ENCODE measurements at regions not wholly inside any gene's neighbourhood (a gene's known extent, or its start where the extent isn't known, plus 50 kb on each side); places are given as distances from the start of the nearest gene placed in this dataset.

DNA sequence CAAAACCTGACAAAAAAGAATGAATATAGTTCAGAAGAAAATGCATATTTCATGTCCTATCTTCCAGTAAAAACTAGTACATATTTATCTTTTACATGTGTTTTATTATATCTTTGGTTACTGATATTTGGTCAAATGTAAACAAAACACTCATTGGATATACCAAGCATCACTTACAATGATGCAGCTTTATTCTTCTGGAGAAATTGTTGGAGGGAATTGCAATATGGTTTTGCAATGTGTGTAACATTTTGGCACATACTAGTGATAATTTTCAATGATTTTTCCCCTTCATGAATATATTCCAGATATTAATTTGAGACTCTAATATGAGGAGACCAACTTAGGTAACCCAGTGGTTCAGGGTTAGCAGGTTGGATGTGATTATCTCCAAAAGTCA lies 146.1 kb downstream of the ZC3H11B start:
- DNase-seq, result no peak

DNA sequence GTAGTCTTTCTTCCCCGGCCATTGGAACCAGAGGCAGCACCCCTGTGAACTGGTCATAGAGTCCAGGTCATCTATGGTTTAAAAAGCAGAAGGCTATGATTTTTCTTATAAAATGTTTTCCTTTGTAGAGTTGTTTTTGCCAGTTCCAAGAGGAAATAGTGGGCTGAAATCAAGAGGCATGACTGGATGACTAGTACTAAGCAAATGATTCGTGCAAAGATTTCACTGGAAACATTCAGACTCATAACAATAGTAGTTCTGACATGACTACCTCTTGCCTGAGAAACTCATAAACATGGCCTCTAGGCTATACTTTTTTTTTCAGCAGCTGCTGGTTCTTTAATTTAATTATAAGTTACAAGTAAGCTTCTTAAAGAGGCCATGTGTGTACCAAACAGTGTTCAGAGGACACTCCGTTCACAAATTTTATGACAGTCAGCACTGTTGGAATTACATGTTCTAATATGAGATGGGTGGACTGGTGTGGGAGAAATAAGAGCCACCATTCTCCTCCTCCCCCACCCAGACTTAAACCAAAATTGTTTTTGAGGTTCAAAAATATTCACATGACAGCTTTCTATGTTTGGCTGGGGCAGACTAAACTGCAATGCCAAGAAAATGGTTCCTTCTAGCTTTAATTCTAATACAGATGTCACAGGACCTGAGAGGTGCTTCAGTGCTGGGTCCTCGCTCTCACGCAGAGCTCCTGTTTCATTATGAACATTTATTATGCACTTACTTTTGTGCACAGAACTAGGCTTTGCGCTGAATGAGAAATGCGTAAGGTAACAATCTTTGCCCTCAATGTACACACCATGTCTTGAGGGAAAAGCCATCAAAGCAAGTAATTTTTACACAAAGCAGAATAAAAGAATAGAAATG lies 147.5 kb downstream of the ZC3H11B start:
- DNase-seq, result no peak

DNA sequence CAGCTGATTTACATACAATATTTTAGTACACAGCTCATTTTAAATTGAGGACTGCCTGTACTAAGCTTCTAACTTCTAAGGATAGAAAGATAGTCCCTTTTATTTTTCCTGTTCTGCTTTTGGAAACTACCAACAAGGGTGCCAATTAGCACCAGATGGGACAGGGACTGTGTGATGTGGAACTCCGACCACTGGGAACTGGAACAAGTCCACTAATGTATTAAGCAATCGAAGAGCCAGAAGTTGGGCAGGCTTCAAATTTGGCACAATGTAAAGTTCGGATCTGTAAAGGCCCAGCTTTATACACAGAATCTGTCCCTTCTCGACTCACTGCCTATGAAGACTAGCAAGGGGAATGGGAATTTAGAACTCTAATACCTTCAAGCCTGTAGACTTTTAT lies 149.3 kb downstream of the ZC3H11B start:
- DNase-seq, result no peak

- DNase-seq, result no peak
Observed at GRCh38 chr1:219461981-219462400, 150.9 kb downstream of the ZC3H11B start.

DNA sequence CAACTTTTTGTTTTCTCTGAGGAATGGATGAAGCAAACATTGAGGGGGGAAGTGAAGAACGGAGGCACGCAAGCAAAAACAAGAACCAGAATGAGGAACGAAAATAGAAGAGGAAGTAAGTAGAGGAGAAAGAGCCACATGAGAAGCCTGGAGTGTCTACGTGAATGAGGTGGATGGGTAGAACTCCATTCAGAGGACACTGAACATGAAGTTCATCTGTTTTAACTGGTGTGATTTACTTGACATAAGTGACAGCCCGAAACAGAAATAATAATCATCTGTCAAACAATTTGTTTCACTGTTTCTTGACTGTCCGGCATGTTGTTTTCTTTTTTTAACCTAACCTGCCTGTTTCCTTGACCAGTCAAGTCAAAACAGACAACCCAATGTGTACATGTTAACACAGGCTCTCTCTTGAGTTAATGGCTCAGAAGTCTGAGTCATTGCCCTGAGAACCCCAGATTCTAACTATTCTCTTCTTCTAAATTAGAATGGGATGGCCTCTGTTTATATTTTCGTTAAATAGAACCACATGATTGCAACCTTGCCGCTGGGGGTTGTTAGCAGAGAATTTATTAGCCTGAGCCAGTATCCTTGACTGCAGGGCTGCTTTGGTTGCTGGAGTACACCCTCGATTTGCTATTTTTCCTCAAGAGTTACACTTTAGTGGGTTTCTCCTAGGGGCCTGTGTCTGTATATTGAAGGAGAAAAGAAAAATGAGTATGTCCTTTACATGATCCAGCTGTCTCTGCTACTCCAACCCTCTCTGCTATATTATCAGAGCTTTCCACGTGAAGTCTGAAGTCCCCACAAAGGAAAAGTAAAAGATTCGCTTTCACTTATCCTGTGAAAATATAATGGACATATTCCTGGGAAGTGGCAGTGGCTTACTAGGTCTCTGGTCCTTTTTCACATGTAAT lies 151.7 kb downstream of the ZC3H11B start:
- DNase-seq, result no peak

DNA sequence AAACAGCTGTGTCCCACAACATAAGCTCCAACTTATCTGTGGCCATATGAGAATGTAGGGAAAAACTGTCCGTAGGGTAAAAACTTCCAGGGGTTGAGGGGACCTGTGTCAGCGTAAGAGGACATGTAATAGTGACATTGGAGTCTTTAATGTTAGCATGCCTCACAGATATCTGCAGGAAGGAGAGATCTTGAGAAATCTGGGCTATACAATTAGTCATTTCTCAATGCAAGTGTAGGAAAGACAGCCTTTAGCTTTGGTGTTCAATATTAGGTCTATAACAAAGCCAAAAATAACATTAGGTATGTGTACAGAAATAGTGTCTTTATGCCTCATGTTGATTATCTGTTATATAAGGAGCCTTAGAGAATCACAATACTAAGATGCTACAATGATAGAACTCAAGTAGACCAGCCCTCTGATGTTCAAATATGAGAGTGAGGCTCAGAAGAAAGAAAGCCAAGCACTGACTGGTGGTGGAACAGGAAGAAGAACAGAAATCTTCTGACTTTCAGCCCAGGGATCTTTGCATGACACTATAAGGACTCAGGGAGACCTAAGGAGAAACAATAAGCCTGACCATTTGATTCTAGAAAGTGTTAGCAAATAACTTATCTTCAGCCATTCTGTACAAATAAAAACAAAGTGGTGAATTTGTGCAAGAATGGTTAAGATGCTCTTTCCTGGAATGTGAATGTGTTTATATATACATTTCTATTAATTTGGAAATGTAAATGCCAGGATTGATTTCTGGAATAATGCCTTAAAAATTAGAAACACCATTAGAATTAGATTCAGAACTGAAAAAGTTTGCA lies 152.6 kb downstream of the ZC3H11B start:
- no peak for DNase-seq

- DNase-seq, result no peak
Observed at GRCh38 chr1:219459351-219460080, 153.4 kb downstream of the ZC3H11B start.

DNA sequence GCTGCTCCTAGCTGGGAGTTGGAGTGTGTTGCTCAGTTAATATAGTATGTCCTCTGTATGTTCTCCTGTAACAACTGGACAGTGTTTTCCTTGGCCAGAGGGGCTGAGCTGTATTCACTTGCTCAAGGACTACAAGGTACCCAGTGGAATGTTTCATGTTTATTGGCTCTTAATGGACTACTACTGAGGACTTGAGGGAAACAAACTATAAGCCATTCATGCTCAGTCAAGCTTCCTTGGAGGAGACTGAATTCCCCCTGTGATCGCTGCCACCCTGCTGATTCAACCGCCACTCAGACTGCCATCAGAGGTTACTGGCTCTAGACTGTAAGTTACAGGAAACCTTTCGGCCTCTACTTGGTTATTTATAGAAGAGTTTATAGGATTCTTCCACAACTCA lies 166.6 kb downstream of the ZC3H11B start:
- no peak for DNase-seq

DNA sequence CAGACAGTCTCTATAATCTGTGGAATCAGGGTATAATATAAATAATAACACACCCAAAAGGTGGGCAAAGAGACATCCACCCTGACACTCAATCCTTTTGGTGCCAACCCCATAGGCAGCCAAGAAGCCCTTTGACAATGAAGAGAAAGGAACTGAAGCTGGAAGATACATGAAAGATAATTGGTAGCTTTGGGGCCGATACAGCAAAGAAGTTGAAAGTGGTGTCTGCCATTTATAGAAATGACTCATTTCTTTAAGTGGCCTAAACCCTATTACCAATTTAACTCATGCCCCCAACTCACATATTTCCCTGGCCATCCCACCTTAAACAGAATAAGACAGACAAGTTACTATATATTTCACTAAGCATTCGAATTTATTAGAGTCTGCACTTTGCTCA lies 167.0 kb downstream of the ZC3H11B start:
- DNase-seq, result no peak

GRCh38 chr1:219444474-219444873 lies 168.4 kb downstream of the ZC3H11B start:
- DNase-seq, result no peak

DNA sequence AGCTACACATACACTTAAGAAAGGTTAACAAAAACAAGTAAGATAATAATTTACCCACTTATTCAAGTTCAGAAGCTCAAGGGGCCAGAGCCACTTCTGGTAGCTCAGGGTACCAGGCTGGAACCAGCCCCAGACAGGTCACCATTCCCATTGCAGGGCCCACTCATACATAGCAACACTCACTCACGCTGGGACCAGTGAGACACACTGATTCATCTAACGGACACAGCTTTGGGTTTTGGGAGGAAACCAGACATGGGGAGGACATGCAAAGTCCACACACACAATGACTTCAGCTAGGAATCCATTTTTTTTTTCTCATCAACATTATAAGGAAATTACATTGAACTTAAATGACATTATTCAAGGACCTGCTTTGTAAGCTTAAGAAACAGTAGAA lies 169.1 kb downstream of the ZC3H11B start:
- DNase-seq, result no peak

- DNase-seq, result no peak
Observed at GRCh38 chr1:219442611-219443061, 170.3 kb downstream of the ZC3H11B start.

DNA sequence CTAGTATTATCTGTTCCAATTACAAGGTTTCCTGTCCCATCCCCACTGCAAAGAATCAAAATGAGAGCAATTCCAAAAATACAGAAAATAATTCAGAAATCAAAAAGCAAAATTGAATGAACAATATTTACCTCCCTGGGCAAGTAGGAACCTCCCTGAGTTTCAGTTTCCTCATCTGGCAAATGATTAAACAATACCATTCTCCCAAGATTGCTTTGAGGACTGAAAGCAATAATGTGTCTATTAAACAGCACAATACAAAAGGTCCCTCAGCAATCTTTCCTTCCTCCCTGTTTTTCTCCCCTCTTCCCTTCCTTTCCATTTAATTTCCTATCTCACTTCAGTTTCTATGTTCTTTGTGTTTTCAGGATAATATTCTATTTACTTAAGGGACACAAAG lies 171.0 kb downstream of the ZC3H11B start:
- DNase-seq, result no peak

DNA sequence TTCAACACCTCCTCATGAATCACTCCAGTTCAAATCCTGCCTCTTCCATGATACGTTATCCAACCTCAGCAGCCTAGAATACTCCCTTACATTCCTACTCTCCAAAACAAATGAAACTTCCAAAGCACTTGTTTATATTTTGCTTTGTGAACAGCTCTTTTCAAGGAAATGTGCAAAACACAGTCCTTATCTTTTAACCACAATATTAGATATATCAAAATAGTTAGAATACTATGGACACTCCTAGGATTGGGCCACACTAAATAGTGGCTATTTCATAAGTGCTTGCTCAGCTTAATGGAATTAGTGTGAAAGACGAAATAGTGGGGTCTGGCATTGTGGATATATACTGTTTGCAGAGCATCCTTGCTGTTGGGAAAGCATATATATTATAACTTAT lies 173.5 kb downstream of the ZC3H11B start:
- no peak for DNase-seq

- DNase-seq, result no peak
Observed at GRCh38 chr1:219438386-219438785, 174.5 kb downstream of the ZC3H11B start.

- no peak for DNase-seq
Observed at GRCh38 chr1:219434923-219435297, 178.0 kb downstream of the ZC3H11B start.

DNA sequence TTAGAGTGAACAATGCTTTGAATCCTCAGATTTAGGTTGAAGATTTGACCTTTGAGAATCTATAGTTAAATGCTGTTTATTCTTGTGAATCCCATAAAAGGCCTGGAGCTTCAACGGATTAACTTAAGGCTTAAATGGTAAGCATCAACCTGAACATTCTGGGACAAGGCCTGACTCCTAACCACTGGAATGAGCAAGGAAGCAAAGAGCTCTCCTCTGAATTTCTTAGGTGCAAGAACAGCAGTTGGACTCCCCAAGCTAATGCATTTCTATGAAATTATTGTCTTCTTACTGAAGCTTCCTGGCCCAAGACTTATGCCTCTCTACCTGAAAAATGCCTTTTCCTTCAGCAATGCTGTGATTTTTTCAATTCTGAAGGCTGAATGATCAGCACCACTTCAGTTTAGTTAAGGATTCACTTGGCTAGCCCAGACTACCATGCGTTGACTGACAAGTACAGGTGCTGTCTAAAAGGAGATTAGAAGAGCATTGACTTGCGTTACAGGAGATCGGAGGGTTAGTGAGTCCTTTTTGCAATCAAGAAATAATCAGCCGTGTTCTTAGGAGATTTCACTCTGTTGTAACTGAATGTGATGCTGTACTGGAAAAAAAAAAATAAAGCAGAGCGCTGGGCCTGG lies 178.5 kb downstream of the ZC3H11B start:
- no peak for DNase-seq

GRCh38 chr1:219433496-219434131 lies 179.3 kb downstream of the ZC3H11B start:
- no peak for DNase-seq

DNA sequence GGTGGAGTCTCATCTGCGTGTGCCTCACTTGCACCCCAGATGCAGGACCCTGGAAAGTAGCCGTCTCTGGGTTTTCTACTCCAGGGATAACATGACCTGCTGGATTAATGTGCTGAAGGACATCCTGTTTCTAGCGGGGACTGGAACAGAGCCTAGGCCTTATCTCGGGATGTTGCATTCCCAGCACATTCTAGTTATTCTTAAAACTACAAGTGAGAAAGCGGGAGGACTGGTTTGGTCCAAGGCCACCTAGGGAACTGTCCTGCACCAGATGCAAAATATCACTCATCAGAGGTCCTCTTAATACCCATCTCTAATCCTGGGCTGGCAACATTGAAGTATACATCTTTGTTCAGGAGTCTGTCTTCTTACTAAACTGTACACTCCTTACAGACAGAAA lies 179.9 kb downstream of the ZC3H11B start:
- DNase-seq, result no peak

DNA sequence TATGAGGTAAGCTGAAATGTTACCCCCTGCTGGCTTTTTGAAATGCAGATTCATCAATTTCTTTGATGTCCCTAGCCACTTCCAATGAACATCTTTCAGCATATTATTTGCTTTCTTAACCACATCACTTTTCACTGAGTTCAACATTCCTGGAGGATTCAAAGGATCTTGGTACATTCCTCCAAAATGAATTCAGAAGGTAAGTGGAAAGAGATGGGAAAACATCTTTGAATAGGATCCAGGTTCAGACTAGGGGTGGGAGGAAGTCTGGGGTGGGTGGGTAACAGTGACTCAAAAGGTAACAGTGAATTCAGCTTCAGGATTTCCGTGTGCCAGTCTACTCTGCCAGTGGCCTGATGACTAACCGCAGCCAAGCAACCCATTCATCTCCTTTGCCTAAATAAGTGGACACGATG lies 180.7 kb downstream of the ZC3H11B start:
- DNase-seq, result no peak

DNA sequence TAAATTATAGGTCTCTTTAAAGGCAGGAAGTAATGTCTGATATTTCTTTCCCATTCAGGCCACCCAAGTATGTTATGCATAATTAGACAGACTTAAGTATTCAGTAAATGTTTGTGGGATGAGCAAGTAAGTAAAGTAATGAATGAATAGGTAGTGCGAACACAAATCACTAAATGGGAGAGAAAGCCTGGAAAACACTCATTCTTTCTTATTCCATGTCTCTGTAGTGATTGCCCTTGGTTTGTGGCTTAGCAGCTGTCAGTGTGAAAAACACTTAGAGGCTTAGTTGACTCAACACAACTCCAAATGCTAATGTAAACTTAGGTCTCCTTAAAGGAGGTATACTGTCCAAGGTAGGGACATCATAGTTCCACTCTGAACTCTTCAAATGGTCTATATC lies 182.5 kb downstream of the ZC3H11B start:
- DNase-seq, result no peak
